Endothelial cell of umbilical vein (primary cell): ENCODE measurements at regions not wholly inside any gene's neighbourhood (a gene's known extent, or its start where the extent isn't known, plus 50 kb on each side); places are given as distances from the start of the nearest gene placed in this dataset.

Experiments
- BruUV-seq: library from RNA; stranded (reverse); fragments of 400-500 nt; replicated peaks from 2 replicates; lab custom pipeline; 2021; lab: Mats Ljungman, UMichigan
- CTCF ChIA-PET: fragments of 300-600, 350-600 bp; sonication (Branson Sonifier 250); formaldehyde crosslinking; loops from one replicate; lab custom pipeline; 2021; ENCODE audit warnings: antibody characterized with exemption, inconsistent platforms; lab: Charles Lee
- POLR2A ChIA-PET: fragments of 300-600, 350-600 bp; sonication (Branson Sonifier 250); formaldehyde crosslinking; loops from one replicate; lab custom pipeline; 2021; ENCODE audit warnings: antibody characterized with exemption, inconsistent platforms; lab: Charles Lee
- DNase-seq: peaks from one replicate; pipeline ENCODE4 v3.0.0-alpha.2; 2011; ENCODE audit warnings: low read depth, low spot score
- FAIRE-seq: peaks from 2 replicates; lab custom pipeline; 2011; peaks lifted over from hg19 to GRCh38; lab: Jason Lieb, UNC
- H2AFZ ChIP-seq: 2 replicates; pipeline ENCODE4 v1.6.0; 2012; ENCODE audit warnings: low read depth, low read length, control low read depth, inconsistent platforms
- H3K27ac ChIP-seq: 2 replicates; pipeline ENCODE4 v1.5.1; 2011; ENCODE audit warnings: low read depth, mild to moderate bottlenecking, control low read depth, low read length, moderate library complexity; ENCODE audit not compliant: insufficient read depth
- H3K27me3 ChIP-seq, 2 experiments: 2 replicates each; pipeline versions ENCODE4 v1.6.0 to v1.6.1; 2011; ENCODE audit warnings: low read length in 2 of 2, mixed read lengths in 1 of 2; ENCODE audit not compliant: control insufficient read depth in 2 of 2, insufficient read depth in 2 of 2
- H3K36me3 ChIP-seq, 2 experiments: 2 replicates in 1 of 2; 3 replicates in 1 of 2; pipeline ENCODE4 v1.5.1; 2011; ENCODE audit warnings: low read length in 2 of 2, mild to moderate bottlenecking in 1 of 2, moderate library complexity in 1 of 2; ENCODE audit not compliant: control insufficient read depth in 2 of 2, insufficient read depth in 2 of 2; ENCODE audit errors: extremely low read depth in 1 of 2
- H3K4me1 ChIP-seq: 3 replicates; pipeline ENCODE4 v1.5.1; 2011; ENCODE audit warnings: mild to moderate bottlenecking, low read length; ENCODE audit not compliant: control insufficient read depth, insufficient read depth; ENCODE audit errors: extremely low read depth
- H3K4me2 ChIP-seq: 2 replicates; pipeline ENCODE4 v1.6.1; 2011; ENCODE audit warnings: low read length, control low read depth, mixed read lengths; ENCODE audit not compliant: insufficient read depth
- H3K4me3 ChIP-seq, 3 experiments: fragments of 200-600 bp in 1 of 3; sonication (generic), shearing (Covaris generic) in 1 of 3; replicated peaks in 1 of 3; 2 replicates each; pipeline ENCODE4 v1.5.1; 2011 to 2016; ENCODE audit warnings: control low read depth in 3 of 3, low read length in 3 of 3, mild to moderate bottlenecking in 2 of 3, inconsistent platforms in 1 of 3, low read depth in 1 of 3, moderate library complexity in 1 of 3; ENCODE audit not compliant: insufficient read depth in 1 of 3
- H3K79me2 ChIP-seq: 2 replicates; pipeline ENCODE4 v1.6.0; 2012; ENCODE audit warnings: low read length, inconsistent platforms; ENCODE audit not compliant: control insufficient read depth, insufficient read depth
- H3K9ac ChIP-seq: replicated peaks from 2 replicates; pipeline ENCODE3; 2011; ENCODE audit warnings: low read length, control low read depth; ENCODE audit not compliant: insufficient read depth; ENCODE audit errors: extremely low read depth
- H3K9me1 ChIP-seq: replicated peaks from 3 replicates; pipeline ENCODE4 v1.6.0; 2011; ENCODE audit warnings: mild to moderate bottlenecking, low read length; ENCODE audit not compliant: control insufficient read depth, insufficient read depth; ENCODE audit errors: extremely low read depth
- H3K9me3 ChIP-seq: replicated peaks from 2 replicates; pipeline ENCODE4 v1.5.1; 2012; ENCODE audit warnings: low read length, inconsistent platforms; ENCODE audit not compliant: control insufficient read depth, insufficient read depth
- H4K20me1 ChIP-seq: replicated peaks from 2 replicates; pipeline ENCODE3; 2011; ENCODE audit warnings: mild to moderate bottlenecking, low read length; ENCODE audit not compliant: control insufficient read depth, insufficient read depth; ENCODE audit errors: extremely low read depth
- EZH2 ChIP-seq: IDR thresholded peaks from 2 replicates; pipeline ENCODE4 v1.6.1; 2012; ENCODE audit warnings: borderline replicate concordance, low read depth, mild to moderate bottlenecking, moderate library complexity, low read length, inconsistent platforms; ENCODE audit not compliant: severe bottlenecking
- FOS ChIP-seq: IDR thresholded peaks from 2 replicates; pipeline ENCODE4 v1.6.1; 2011; ENCODE audit warnings: mild to moderate bottlenecking, low read length, moderate library complexity, borderline replicate concordance; ENCODE audit not compliant: insufficient read depth
- GATA2 ChIP-seq: IDR thresholded peaks from 2 replicates; pipeline ENCODE4 v1.7.0; 2011; ENCODE audit warnings: low read depth, mild to moderate bottlenecking, moderate library complexity, mixed read lengths, low read length; ENCODE audit not compliant: insufficient read length, insufficient read depth
- JUN ChIP-seq: IDR thresholded peaks from 2 replicates; pipeline ENCODE4 v1.6.1; 2011; ENCODE audit warnings: borderline replicate concordance, low read depth; ENCODE audit not compliant: insufficient read length, insufficient read depth
- MYC ChIP-seq: IDR thresholded peaks from one replicate; pipeline ENCODE4 v1.6.1; 2011; ENCODE audit warnings: mild to moderate bottlenecking, low read depth, low read length
- POLR2A ChIP-seq: IDR thresholded peaks from 2 replicates; pipeline ENCODE4 v1.6.1; 2012; ENCODE audit warnings: low read depth, mild to moderate bottlenecking, control low read depth, low read length
- POLR2AphosphoS5 ChIP-seq: IDR thresholded peaks from 2 replicates; pipeline ENCODE4 v1.6.1; 2012; ENCODE audit warnings: low read depth, mild to moderate bottlenecking, control low read depth, low read length, moderate library complexity; ENCODE audit not compliant: insufficient read depth
- dilution Hi-C: fragments of 300-500 bp; cut with MboI; formaldehyde crosslinking; loops from one replicate; pipeline ENCODE4 v1.15.0; 2019; ENCODE audit warnings: low sequenced_read_pairs; ENCODE audit not compliant: extremely low pct_ligation_motif_present
- intact Hi-C: fragments of 100-400 bp; cut with micrococcal nuclease; formaldehyde crosslinking; loops from one replicate; pipeline ENCODE4 v1.10.0; 2022
- TF ChIP-seq, protein P1 (sequence below): IDR thresholded peaks from 2 replicates; pipeline ENCODE4 v1.6.1; 2011; ENCODE audit not compliant: insufficient read depth, insufficient read length
- TF ChIP-seq, protein P2 (sequence below), 2 donors: IDR thresholded peaks; 1 replicate in 1 of 2; 2 replicates in 1 of 2; pipeline ENCODE4 v1.5.1; 2011; ENCODE audit warnings: low read length in 2 of 2, mild to moderate bottlenecking in 2 of 2, moderate library complexity in 2 of 2, control low read depth in 1 of 2, inconsistent platforms in 1 of 2, low read depth in 1 of 2; ENCODE audit not compliant: insufficient read depth in 1 of 2; ENCODE audit errors: extremely low read depth in 1 of 2

DNA sequence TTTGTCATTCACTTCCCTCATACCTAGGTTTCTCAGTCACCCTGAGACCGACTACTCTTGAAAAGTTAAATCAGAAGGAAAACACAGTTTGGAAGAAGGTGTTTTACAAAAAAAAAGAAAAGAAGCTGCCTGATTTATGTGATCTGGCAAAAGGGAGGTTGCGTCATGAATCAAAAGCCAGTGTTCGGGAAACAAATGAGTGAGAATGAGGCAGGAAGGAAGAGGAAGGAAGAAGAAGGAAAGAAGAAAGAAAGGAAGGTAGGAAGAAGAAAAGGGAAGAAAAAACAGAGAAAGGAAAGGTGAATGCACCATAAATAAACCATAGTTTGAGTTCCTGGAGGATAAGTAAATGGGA, 314.6 kb downstream of the BLID start:
- Histone ChIP-seq H2AFZ (no peak overlapping the region), H3K27me3 (peaks cover 2 to 13% of the 10 kb centered on the region in 2 experiments), H3K9me3 (no peaks in the 10 kb centered on the region), H3K4me3 (no peak overlapping the region), H3K9me1 (no peaks in the 10 kb centered on the region), H3K4me2 (no peak overlapping the region), H4K20me1 (no peaks in the 10 kb centered on the region), H3K79me2 (no peaks in the 10 kb centered on the region), H3K9ac (no peak overlapping the region), H3K4me1 (no peaks in the 10 kb centered on the region), H3K27ac (no peak overlapping the region), H3K36me3 (no peaks in the 10 kb centered on the region)
- FAIRE-seq, result no peak
- BruUV-seq, result no TSS peak
- CTCF ChIA-PET, result no interaction called here
- intact Hi-C loops (no loop called here), dilution Hi-C loops (no loop called here)
- no peak for DNase-seq
- POLR2A ChIA-PET, result no interaction called here
- TF ChIP-seq, protein P1, sequence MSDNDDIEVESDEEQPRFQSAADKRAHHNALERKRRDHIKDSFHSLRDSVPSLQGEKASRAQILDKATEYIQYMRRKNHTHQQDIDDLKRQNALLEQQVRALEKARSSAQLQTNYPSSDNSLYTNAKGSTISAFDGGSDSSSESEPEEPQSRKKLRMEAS, result no peak
- TF ChIP-seq FOS (no peak), POLR2AphosphoS5 (no peak), EZH2 (no peak), JUN (no peak), POLR2A (no peak), GATA2 (no peak), MYC (no peak)
- TF ChIP-seq, protein P2, sequence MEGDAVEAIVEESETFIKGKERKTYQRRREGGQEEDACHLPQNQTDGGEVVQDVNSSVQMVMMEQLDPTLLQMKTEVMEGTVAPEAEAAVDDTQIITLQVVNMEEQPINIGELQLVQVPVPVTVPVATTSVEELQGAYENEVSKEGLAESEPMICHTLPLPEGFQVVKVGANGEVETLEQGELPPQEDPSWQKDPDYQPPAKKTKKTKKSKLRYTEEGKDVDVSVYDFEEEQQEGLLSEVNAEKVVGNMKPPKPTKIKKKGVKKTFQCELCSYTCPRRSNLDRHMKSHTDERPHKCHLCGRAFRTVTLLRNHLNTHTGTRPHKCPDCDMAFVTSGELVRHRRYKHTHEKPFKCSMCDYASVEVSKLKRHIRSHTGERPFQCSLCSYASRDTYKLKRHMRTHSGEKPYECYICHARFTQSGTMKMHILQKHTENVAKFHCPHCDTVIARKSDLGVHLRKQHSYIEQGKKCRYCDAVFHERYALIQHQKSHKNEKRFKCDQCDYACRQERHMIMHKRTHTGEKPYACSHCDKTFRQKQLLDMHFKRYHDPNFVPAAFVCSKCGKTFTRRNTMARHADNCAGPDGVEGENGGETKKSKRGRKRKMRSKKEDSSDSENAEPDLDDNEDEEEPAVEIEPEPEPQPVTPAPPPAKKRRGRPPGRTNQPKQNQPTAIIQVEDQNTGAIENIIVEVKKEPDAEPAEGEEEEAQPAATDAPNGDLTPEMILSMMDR (IDR thresholded peaks at IDR 0.05; ENCODE audit: extremely low read depth in 1 of 2, insufficient read depth in 1 of 2, low read depth in 1 of 2, low read length in 2 of 2), result no peak
